ENCODE measurements at regions not wholly inside any gene's neighbourhood (a gene's known extent, or its start where the extent isn't known, plus 50 kb on each side); places are given as distances from the start of the nearest gene placed in this dataset.

DNA sequence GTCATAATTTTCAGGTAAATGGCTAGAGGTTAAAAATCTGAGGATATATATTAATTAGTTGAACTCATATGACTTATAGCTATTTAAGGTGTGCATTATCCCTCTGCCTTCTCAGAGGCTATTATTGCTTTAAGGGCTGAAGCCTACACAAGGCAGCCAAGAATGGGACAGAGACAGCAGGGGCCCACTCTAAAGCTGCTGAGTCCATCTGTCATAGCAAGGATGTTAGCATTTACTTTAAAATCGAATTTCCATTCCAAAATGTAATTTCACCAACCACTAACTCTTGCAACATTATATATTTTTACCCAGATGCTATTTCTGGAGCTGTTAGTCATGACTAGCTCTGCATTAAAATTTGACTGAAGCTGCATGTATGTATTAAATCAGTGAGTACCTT is 236.3 kb upstream of the FSIP2 start:
- Histone ChIP-seq H3K79me1 (ENCODE audit: low read depth in 1 of 2, low read length in 2 of 2) (no peaks in the 10 kb centered on the region), H3K27me3 (ENCODE audit: control insufficient read depth, insufficient read depth, low read length) (no peaks in the 10 kb centered on the region), H2BK120ac (ENCODE audit: low read depth, low read length) (no peak overlapping the region), H3K4me1 (ENCODE audit: control insufficient read depth, insufficient read depth, low read length) (no peaks in the 10 kb centered on the region), H3K14ac (replicated peaks; ENCODE audit: low read depth, low read length) (no peak overlapping the region), H3K9ac (ENCODE audit: low read depth, low read length) (no peak overlapping the region), H3K23ac (ENCODE audit: low read depth, low read length) (no peak overlapping the region), H3K27ac (ENCODE audit: insufficient read depth, low read length) (no peak overlapping the region), H2AFZ (replicated peaks; ENCODE audit: low read length, poor library complexity) (no peak overlapping the region), H3K9me1 (ENCODE audit: insufficient read depth, low read length) (no peaks in the 10 kb centered on the region), H4K20me1 (ENCODE audit: insufficient read depth, low read length) (no peaks in the 10 kb centered on the region), H2AK5ac (ENCODE audit: low read depth, low read length) (no peak overlapping the region), H2BK20ac (ENCODE audit: low read depth, low read length) (no peak overlapping the region), H4K8ac (ENCODE audit: low read depth in 2 of 2, low read length in 2 of 2) (no peak overlapping the region), H2BK15ac (ENCODE audit: low read depth, low read length) (no peak overlapping the region), H2BK5ac (ENCODE audit: low read depth, low read length, poor library complexity, severe bottlenecking) (no peak overlapping the region), H3K56ac (ENCODE audit: extremely low read depth, insufficient read depth, low read length) (no peak overlapping the region), H3K4me2 (ENCODE audit: low read depth, low read length) (no peak overlapping the region), H3K4ac (ENCODE audit: low read depth, low read length) (no peak overlapping the region), H3K18ac (ENCODE audit: low read depth, low read length) (no peak overlapping the region), H3K36me3 (ENCODE audit: control insufficient read depth, insufficient read depth, low read length) (no peaks in the 10 kb centered on the region), H3K4me3 (ENCODE audit: insufficient read depth, low read depth, low read length) (no peak overlapping the region), H4K91ac (ENCODE audit: insufficient read depth, low read depth, low read length) (no peak overlapping the region), H4K5ac (ENCODE audit: low read depth, low read length) (no peak overlapping the region), H2AK9ac (replicated peaks; ENCODE audit: low read depth, low read length, poor library complexity) (no peak overlapping the region), H3K9me3 (ENCODE audit: control insufficient read depth, insufficient read depth, low read length) (peaks cover 2% of the 10 kb centered on the region; the same call in 1 of the 2 replicates)
- intact Hi-C loops (cut with micrococcal nuclease) (no loop called here), dilution Hi-C loops (cut with HindIII; ENCODE audit: low sequenced_read_pairs, unreplicated experiment) (no loop called here), in situ Hi-C loops (cut with MboI; ENCODE audit: low sequenced_read_pairs) (no loop called here)
- POLR2A ChIA-PET (ENCODE audit: unreplicated experiment), result no interaction called here
- no peak for ATAC-seq (ENCODE audit: low read depth)
- no TSS peak for BruUV-seq (replicated peaks)
- CTCF ChIA-PET, result no interaction called here
- no peak for TF ChIP-seq CEBPB (IDR thresholded peaks at IDR 0.05; ENCODE audit: low read depth, low read length)
- TF ChIP-seq POLR2A (IDR thresholded peaks at IDR 0.05; ENCODE audit: low read depth, low read length), result no peak
- no peak for TF ChIP-seq MAFK (IDR thresholded peaks at IDR 0.05; ENCODE audit: low read depth, low read length)
- TF ChIP-seq, protein P1, sequence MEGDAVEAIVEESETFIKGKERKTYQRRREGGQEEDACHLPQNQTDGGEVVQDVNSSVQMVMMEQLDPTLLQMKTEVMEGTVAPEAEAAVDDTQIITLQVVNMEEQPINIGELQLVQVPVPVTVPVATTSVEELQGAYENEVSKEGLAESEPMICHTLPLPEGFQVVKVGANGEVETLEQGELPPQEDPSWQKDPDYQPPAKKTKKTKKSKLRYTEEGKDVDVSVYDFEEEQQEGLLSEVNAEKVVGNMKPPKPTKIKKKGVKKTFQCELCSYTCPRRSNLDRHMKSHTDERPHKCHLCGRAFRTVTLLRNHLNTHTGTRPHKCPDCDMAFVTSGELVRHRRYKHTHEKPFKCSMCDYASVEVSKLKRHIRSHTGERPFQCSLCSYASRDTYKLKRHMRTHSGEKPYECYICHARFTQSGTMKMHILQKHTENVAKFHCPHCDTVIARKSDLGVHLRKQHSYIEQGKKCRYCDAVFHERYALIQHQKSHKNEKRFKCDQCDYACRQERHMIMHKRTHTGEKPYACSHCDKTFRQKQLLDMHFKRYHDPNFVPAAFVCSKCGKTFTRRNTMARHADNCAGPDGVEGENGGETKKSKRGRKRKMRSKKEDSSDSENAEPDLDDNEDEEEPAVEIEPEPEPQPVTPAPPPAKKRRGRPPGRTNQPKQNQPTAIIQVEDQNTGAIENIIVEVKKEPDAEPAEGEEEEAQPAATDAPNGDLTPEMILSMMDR (conservative IDR thresholded peaks at IDR 0.05; ENCODE audit: low read depth, low read length), result no peak
- no peak for TF ChIP-seq MXI1 (IDR thresholded peaks at IDR 0.05; ENCODE audit: borderline replicate concordance, low read depth, low read length)
- TF ChIP-seq RCOR1 (IDR thresholded peaks at IDR 0.05; ENCODE audit: insufficient replicate concordance, low read length), result no peak
- no peak for DNase-seq
- WGBS, 2 experiments (ENCODE audit: extremely low coverage in 2 of 2, insufficient read length in 1 of 2), result no CpG with 5 or more reads among the region's 1 CpG

All from IMR-90 (cell line).